ENCODE measurements at regions not wholly inside any gene's neighbourhood (a gene's known extent, or its start where the extent isn't known, plus 50 kb on each side); places are given as distances from the start of the nearest gene placed in this dataset.
"Not testable (repeated sequence)": the region's sequence is repeated elsewhere in the genome, so short reads cannot be mapped to it uniquely, and the experiment has no call there.

DNA sequence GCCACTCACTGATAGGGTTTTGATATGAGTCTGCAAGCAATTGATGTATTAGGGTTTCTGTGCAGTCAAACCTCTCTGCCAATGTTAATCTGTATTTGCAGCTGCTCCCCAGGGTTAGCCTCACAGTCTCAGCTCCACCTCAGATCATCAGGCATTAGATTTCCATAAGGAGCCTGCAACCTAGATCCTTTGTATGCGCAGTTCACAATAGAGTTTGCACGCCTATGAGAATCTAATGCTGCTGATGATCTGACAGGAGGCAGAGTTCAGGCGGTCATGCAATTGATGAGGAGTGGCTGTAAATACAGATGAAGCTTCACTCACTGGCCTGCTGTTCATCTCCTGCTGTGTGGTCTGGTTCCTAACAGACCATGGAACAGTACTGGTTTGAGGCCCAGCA is 280.6 kb downstream of the PAPSS1 start:
- CTCF ChIA-PET, result interaction anchor here (1.1 to 1.8 kb wide), 2 partner anchors 13 to 398 kb away, joined by 3 to 5 read pairs; no protein-coding TSS in a partner anchor
- H3K4me3 ChIP-seq (ENCODE audit: low read depth, low read length), result no peak overlapping the region
- no peak for DNase-seq (ENCODE audit: low read depth, low spot score)
- no peak for TF ChIP-seq CTCF (IDR thresholded peaks at IDR 0.05; ENCODE audit: insufficient read depth, low read length, missing control alignments)
- POLR2A ChIA-PET, result no interaction called here

GRCh38 chr4:107436471-107436870 is 283.6 kb downstream of the PAPSS1 start:
- POLR2A ChIA-PET; CTCF ChIA-PET; DNase-seq (ENCODE audit: low read depth, low spot score); H3K4me3 ChIP-seq (ENCODE audit: low read depth, low read length): not testable (repeated sequence)

GRCh38 chr4:107432451-107432850 is 287.6 kb downstream of the PAPSS1 start:
- ChIA-PET CTCF (no interaction called here), POLR2A (no interaction called here)
- no peak for TF ChIP-seq CTCF (IDR thresholded peaks at IDR 0.05; ENCODE audit: insufficient read depth, low read length, missing control alignments)
- H3K4me3 ChIP-seq (ENCODE audit: low read depth, low read length), result no peak overlapping the region
- DNase-seq (ENCODE audit: low read depth, low spot score), result no peak

DNA sequence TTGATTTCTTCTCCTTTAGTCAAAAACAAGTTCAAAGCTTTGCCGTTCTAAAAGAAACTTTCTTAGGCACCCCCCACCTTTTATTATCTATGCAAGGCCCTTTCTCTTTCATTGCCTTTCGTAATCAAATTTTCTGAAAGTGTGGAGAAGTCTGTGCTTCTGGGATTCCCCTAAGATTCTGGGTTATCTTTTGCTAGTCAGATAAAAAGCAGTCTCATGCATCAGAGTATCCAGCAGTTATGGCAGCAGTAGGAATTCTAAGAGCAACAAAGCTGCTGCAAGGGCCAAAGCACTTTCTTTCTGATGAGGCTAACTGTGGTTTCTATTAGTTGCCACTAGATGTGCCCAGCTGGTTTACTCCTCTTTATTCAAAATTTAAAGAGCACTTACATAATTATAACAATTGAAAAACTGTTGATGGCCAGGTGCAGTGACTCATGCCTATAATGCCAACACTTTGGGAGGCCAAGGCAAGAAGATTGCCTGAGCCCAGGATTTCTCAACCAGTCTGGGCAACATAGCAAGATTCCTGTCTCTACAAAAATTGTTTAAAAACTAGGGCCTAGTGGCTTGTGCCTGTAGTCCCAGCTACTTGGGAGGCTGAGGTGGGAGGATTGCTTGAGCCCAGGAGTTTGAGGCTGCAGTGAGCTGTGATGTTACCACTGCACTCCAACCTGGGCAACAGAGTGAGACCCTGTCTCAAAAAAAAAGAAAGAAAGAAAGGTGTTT is 296.2 kb downstream of the PAPSS1 start:
- TF ChIP-seq CTCF (IDR thresholded peaks at IDR 0.05; ENCODE audit: insufficient read depth, low read length, missing control alignments), result no peak
- DNase-seq (ENCODE audit: low read depth, low spot score), result no peak
- CTCF ChIA-PET, result interaction anchor here (1.1 kb wide), 1 partner anchor 73 kb away, joined by 3 read pairs; no protein-coding TSS in a partner anchor
- no peak overlapping the region for H3K4me3 ChIP-seq (ENCODE audit: low read depth, low read length)
- POLR2A ChIA-PET, result no interaction called here

DNA sequence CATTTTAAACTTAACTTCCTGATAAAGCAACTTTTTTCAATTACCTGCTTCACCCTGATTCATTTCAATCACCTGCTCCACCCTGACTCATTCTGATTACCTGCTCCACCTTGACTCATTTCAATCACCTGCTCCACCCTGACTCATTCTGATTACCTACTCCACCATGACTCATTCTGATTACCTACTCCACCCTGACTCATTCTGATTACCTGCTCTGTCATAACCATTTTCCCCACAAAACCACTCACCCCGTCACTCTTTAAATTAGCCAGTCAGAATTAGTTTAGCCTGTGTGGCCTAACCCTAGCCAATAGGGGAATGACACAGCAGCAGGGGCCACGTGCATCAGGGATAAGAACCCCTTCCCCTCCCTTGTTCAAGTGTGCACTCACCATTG is 300.5 kb downstream of the PAPSS1 start:
- H3K4me3 ChIP-seq (ENCODE audit: low read depth, low read length); CTCF ChIA-PET; DNase-seq (ENCODE audit: low read depth, low spot score); POLR2A ChIA-PET: not testable (repeated sequence)

DNA sequence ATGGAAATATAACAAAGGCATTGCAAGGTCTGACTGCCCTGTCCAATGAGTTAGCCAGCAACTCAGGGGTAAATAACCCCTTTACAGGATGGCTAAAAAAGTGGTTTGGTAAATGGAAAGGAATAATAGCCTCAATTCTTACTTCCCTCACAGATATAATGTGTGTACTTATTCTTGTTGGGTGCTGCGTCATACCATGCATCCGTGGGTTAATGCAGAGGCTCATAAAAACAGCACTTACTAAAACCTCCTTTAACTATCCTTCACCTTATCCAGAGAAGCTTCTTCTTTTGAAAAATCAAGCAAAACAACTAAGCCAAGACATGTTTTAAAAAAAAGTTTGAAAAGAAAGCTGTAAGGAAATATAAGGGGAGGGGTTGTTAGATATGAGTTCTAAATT is 301.0 kb downstream of the PAPSS1 start:
- TF ChIP-seq CTCF (IDR thresholded peaks at IDR 0.05; ENCODE audit: insufficient read depth, low read length, missing control alignments), result no peak
- no peak for DNase-seq (ENCODE audit: low read depth, low spot score)
- no peak overlapping the region for H3K4me3 ChIP-seq (ENCODE audit: low read depth, low read length)
- CTCF ChIA-PET, result no interaction called here
- POLR2A ChIA-PET, result no interaction called here

DNA sequence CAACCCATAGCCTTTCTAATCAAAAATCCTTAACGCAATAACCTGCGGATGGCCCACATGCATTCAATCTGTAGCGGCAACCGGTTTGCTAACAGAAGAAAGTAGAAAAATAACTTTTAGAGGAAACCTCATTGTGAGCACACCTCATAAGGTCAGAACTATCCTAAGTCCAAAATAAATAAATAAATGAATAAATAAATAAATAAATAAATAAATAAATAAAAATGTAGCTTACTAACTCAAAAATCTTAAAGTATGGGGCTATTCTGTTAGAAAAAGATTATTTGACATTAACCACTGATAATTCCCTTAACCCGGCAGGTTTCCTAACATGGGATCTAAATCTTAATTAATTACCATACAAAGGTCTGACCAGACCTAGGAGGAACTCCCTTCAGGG is 304.5 kb downstream of the PAPSS1 start:
- CTCF ChIA-PET; POLR2A ChIA-PET; H3K4me3 ChIP-seq (ENCODE audit: low read depth, low read length); DNase-seq (ENCODE audit: low read depth, low spot score): not testable (repeated sequence)

DNA sequence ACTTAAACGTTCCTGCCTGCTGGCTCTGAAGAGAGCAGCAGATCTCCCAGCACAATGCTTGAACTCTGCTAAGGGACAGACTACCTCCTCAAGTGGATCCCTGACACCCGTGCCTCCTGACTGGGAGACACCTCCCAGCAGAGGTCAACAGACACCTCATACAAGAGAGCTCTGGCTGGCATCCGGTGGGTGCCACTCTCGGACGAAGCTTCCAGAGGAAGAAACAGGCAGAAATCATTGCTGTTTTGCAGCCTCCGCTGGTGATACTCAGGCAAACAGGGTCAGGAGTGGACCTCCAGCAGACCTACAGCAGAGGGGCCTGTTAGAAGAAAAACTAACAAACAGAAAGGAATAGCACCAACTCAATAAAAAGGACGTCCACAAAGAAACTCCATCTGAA is 310.2 kb downstream of the PAPSS1 start:
- CTCF ChIA-PET, POLR2A ChIA-PET: not testable (repeated sequence)

More for the DNA sequence above, 310.2 kb downstream of the PAPSS1 start:
- DNase-seq (ENCODE audit: low read depth, low spot score); H3K4me3 ChIP-seq (ENCODE audit: low read depth, low read length): not testable (repeated sequence)
